Ishikawa (cell line): ENCODE measurements at regions not wholly inside any gene's neighbourhood (a gene's known extent, or its start where the extent isn't known, plus 50 kb on each side); places are given as distances from the start of the nearest gene placed in this dataset.

Source experiments
- CEBPB ChIP-seq: IDR thresholded peaks from 2 replicates; pipeline ENCODE4 v1.6.1; 2012
- CREB1 ChIP-seq: IDR thresholded peaks from 2 replicates; pipeline ENCODE4 v1.6.1; 2012; ENCODE audit warnings: low read depth
- EP300 ChIP-seq: IDR thresholded peaks from 2 replicates; pipeline ENCODE4 v1.6.1; 2012; ENCODE audit warnings: borderline replicate concordance
- MAX ChIP-seq: IDR thresholded peaks from 2 replicates; pipeline ENCODE4 v1.6.1; 2012
- NFIC ChIP-seq: IDR thresholded peaks from 2 replicates; pipeline ENCODE4 v1.6.1; 2012
- RAD21 ChIP-seq: IDR thresholded peaks from 2 replicates; pipeline ENCODE4 v1.6.1; 2012; ENCODE audit warnings: low read depth
- REST ChIP-seq: IDR thresholded peaks from 2 replicates; pipeline ENCODE4 v1.6.1; 2012; ENCODE audit warnings: low read depth, mild to moderate bottlenecking
- TCF12 ChIP-seq: IDR thresholded peaks from 2 replicates; pipeline ENCODE4 v1.6.1; 2012; ENCODE audit warnings: low read depth
- TEAD4 ChIP-seq: IDR thresholded peaks from 2 replicates; pipeline ENCODE4 v1.6.1; 2012
- YY1 ChIP-seq: IDR thresholded peaks from 2 replicates; pipeline ENCODE4 v1.6.1; 2012; ENCODE audit warnings: low read depth

DNA sequence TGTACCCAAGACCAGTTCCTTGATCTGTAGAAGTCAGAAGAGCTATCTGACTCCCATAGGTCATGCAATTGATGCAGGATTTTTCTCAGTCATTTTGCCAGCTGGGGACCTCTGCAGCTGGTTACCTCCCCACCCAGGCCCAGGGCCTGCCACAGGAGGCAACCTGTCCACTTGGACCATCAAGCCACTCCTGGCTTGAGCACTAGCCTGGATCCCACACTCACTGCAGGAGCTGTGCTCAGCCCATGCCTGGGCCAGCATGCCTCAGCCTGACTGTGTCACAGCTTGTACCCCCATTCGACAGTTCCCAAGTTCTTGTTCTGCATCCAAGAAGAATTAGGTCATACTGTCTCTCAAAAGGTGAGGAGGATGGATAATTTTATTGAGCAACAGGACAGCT, 189.4 kb downstream of the PCDH17 start:
- no peak for TF ChIP-seq TCF12
- TF ChIP-seq EP300: no peak
- no peak for TF ChIP-seq YY1
- TF ChIP-seq CEBPB: no peak
- TF ChIP-seq MAX: no peak
- TF ChIP-seq REST: no peak
- no peak for TF ChIP-seq TEAD4
- TF ChIP-seq NFIC: no peak
- TF ChIP-seq RAD21: no peak
- no peak for TF ChIP-seq CREB1
